Breast epithelium (tissue), 4 donors: ENCODE measurements at regions not wholly inside any gene's neighbourhood (a gene's known extent, or its start where the extent isn't known, plus 50 kb on each side); places are given as distances from the start of the nearest gene placed in this dataset.
A peak's percentile ranks its signal among the peaks of the same experiment; 100 is the strongest.

Source experiments
- DNase-seq, 2 donors: peaks; one replicate each; pipeline ENCODE4 v3.0.0-alpha.2; 2019; ENCODE audit warnings: low spot score in 2 of 2
- H3K27ac ChIP-seq, 2 donors: fragments of 200-600 bp; sonication (generic) in 1 of 2; one replicate each; pipeline ENCODE4 v1.5.1; 2016 to 2019; ENCODE audit warnings: mild to moderate bottlenecking in 1 of 2
- H3K27me3 ChIP-seq, 2 donors: fragments of 200-600 bp; sonication (generic) in 1 of 2; one replicate each; pipeline versions ENCODE4 v1.5.1 to v1.6.0; 2017 to 2019; ENCODE audit warnings: control low read depth in 1 of 2, mild to moderate bottlenecking in 1 of 2
- H3K36me3 ChIP-seq: fragments of 200-600 bp; one replicate; pipeline ENCODE4 v1.5.1; 2019
- H3K4me1 ChIP-seq, 2 donors: fragments of 200-600 bp; sonication (generic); one replicate each; pipeline ENCODE4 v1.5.1; 2016 to 2019; ENCODE audit warnings: control low read depth in 1 of 2
- H3K4me3 ChIP-seq, 3 donors: fragments of 200-600 bp; sonication (generic); 1 replicate in 2 of 3; 2 replicates in 1 of 3; pipeline ENCODE4 v1.5.1; 2016 to 2019; ENCODE audit warnings: mild to moderate bottlenecking in 3 of 3, moderate library complexity in 2 of 3
- H3K9me3 ChIP-seq, 2 donors: fragments of 200-600 bp; sonication (generic) in 1 of 2; one replicate each; pipeline ENCODE4 v1.5.1; 2016 to 2019; ENCODE audit warnings: control low read depth in 1 of 2
- POLR2A ChIP-seq: fragments of 450-650 bp; IDR thresholded peaks from one replicate; pipeline ENCODE4 v1.6.1; 2016; ENCODE audit warnings: antibody characterized with exemption, mild to moderate bottlenecking, moderate library complexity
- POLR2AphosphoS5 ChIP-seq, 3 donors: sonication (generic); formaldehyde crosslinking; IDR thresholded peaks; one replicate each; pipeline ENCODE4 v1.6.1; 2017; ENCODE audit warnings: antibody characterized with exemption in 3 of 3
- intact Hi-C: fragments of 100-400 bp; cut with DNase I; formaldehyde crosslinking; loops from one replicate; pipeline ENCODE4 v1.15.1; 2023; ENCODE audit warnings: low total_unique reads
- TF ChIP-seq, protein P1 (sequence below), 3 donors: fragments of 450-650 bp; IDR thresholded peaks; one replicate each; pipeline ENCODE4 v1.5.1; 2016 to 2017; ENCODE audit warnings: antibody characterized with exemption in 3 of 3, mild to moderate bottlenecking in 3 of 3, moderate library complexity in 3 of 3

GRCh38 chr6:14209000-14209399 is 91.4 kb downstream of the CD83 start:
- no peaks in the 10 kb centered on the region for H3K27me3 ChIP-seq
- intact Hi-C loops, result no loop called here
- H3K4me1 ChIP-seq, result peaks cover 5 to 6% of the 10 kb centered on the region in 2 donors
- DNase-seq, result no peak
- H3K36me3 ChIP-seq, result no peaks in the 10 kb centered on the region
- no peak overlapping the region for H3K27ac ChIP-seq
- no peak for TF ChIP-seq POLR2AphosphoS5 (IDR thresholded peaks at IDR 0.05)
- no peak for TF ChIP-seq POLR2A
- TF ChIP-seq, protein P1, sequence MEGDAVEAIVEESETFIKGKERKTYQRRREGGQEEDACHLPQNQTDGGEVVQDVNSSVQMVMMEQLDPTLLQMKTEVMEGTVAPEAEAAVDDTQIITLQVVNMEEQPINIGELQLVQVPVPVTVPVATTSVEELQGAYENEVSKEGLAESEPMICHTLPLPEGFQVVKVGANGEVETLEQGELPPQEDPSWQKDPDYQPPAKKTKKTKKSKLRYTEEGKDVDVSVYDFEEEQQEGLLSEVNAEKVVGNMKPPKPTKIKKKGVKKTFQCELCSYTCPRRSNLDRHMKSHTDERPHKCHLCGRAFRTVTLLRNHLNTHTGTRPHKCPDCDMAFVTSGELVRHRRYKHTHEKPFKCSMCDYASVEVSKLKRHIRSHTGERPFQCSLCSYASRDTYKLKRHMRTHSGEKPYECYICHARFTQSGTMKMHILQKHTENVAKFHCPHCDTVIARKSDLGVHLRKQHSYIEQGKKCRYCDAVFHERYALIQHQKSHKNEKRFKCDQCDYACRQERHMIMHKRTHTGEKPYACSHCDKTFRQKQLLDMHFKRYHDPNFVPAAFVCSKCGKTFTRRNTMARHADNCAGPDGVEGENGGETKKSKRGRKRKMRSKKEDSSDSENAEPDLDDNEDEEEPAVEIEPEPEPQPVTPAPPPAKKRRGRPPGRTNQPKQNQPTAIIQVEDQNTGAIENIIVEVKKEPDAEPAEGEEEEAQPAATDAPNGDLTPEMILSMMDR (IDR thresholded peaks at IDR 0.05), result no peak
- no peaks in the 10 kb centered on the region for H3K9me3 ChIP-seq
- H3K4me3 ChIP-seq, result no peak overlapping the region

DNA sequence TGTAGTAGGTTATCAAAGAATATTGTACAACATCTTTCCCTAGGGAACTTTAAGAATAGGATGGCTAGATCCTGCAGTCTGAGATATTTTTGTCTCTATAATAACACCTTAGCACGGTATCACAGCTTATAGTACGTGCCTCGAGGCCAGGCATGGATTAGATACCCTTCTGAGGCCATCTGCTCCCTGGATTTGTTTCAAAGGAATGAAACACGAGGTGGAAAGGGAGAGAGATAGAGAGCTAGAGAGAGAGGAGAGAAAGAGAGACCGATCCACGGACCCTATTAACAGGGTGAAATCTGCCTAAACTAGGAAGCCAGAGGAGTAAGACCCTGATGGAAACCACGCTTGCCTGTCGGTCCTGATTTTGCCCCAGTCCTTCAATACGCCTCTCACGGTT is 92.5 kb downstream of the CD83 start:
- Histone ChIP-seq H3K4me1 (peaks cover 5 to 6% of the 10 kb centered on the region in 2 donors), H3K27me3 (no peaks in the 10 kb centered on the region), H3K27ac (no peak overlapping the region), H3K36me3 (no peaks in the 10 kb centered on the region), H3K4me3 (no peak overlapping the region), H3K9me3 (no peaks in the 10 kb centered on the region)
- TF ChIP-seq, protein P1 (IDR thresholded peaks at IDR 0.05), result no peak
- TF ChIP-seq POLR2A (no peak), POLR2AphosphoS5 (IDR thresholded peaks at IDR 0.05) (no peak)
- intact Hi-C loops, result no loop called here
- no peak for DNase-seq

DNA sequence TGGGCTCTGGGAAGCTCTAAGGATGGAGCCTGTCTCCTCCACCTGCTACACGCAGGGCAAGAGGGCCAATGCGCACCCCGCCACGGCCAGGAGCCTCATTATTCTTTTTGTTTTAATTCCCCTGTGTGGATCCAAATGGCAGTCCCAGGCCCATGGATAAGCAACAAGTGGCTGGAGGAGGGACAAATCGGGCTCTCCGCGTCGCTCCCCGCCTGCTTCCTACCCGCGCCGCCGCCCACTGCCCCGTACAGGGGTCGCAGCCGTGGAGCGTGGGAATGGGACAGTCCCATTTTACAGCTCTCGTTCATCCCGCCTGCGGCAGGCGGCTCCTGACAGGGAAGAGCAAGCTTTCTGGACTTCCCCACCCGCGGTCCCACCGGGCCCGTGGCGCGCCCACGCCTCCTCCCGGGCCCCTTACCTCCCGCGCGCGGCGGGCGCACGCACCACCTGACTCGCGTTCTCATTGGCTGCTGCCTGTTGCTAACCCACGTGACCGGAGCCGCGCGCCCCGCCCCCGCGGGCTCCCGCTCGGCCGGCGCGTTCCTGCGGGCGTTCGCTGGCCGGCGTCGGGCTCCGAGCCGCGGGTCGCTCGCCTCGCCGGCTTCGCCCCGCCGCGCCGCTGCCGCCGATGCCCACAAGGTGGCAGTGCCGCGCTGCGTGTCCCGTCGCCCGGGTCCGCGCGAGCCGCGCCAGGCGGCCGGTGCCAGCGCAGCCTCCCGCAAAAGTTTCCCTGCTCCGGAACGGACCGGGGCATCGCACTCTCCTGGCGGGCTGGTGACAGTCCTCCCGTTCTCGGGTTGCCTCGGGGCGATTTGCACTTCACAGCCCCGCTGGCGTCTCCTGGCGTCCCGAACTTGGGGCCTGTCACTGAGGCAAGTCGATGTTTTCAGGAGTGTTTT is 93.3 kb downstream of the CD83 start:
- peak; percentile 87 to 90 for DNase-seq
- intact Hi-C loops, result no loop called here
- TF ChIP-seq POLR2A (no peak), POLR2AphosphoS5 (IDR thresholded peaks at IDR 0.05) (peak in 1 of 3 donors; percentile 43)
- TF ChIP-seq, protein P1 (IDR thresholded peaks at IDR 0.05), result peak; percentile 38 to 99 (median 44)
- Histone ChIP-seq H3K4me1 (peaks cover 5 to 6% of the 10 kb centered on the region in 2 donors), H3K27me3 (no peaks in the 10 kb centered on the region), H3K27ac (peak overlapping the region; percentile 77), H3K36me3 (no peaks in the 10 kb centered on the region), H3K9me3 (no peaks in the 10 kb centered on the region), H3K4me3 (peak overlapping the region; percentile 59 to 88 (median 74))

DNA sequence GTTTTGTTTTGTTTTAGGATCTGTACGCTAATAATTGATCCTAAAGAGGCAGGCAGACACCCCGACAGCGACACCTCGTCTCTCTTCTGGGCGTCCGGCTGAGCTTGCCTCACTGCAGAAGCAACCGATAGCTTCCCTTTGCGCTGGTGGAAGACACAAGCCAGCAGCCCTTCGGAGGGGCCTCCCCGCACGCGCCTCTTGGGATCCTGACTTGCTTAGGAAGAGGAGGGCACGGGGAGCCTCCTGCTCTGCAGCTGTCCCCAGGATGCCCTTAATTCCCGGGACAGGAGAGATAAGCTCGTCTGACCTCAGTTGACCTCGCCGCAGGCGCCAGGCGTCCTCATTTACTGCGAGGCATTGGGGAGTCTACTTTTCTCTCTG is 94.0 kb downstream of the CD83 start:
- Histone ChIP-seq H3K27ac (peak overlapping the region; percentile 8 to 42), H3K9me3 (no peaks in the 10 kb centered on the region), H3K36me3 (no peaks in the 10 kb centered on the region), H3K4me1 (peaks cover 5 to 6% of the 10 kb centered on the region in 2 donors), H3K27me3 (no peaks in the 10 kb centered on the region), H3K4me3 (peak overlapping the region; percentile 59 to 88 (median 74))
- DNase-seq, result no peak
- intact Hi-C loops, result no loop called here
- TF ChIP-seq, protein P1 (IDR thresholded peaks at IDR 0.05), result no peak
- no peak for TF ChIP-seq POLR2A
- no peak for TF ChIP-seq POLR2AphosphoS5 (IDR thresholded peaks at IDR 0.05)

- H3K4me3 ChIP-seq, result peak overlapping the region in 2 of 3 donors; percentile 74 to 88
- DNase-seq, result no peak
- H3K27ac ChIP-seq, result no peak overlapping the region
- H3K36me3 ChIP-seq, result no peaks in the 10 kb centered on the region
- H3K9me3 ChIP-seq, result no peaks in the 10 kb centered on the region
- H3K4me1 ChIP-seq, result peaks cover 5 to 6% of the 10 kb centered on the region in 2 donors
- intact Hi-C loops, result no loop called here
- no peaks in the 10 kb centered on the region for H3K27me3 ChIP-seq
- no peak for TF ChIP-seq POLR2AphosphoS5 (IDR thresholded peaks at IDR 0.05)
- TF ChIP-seq, protein P1 (IDR thresholded peaks at IDR 0.05), result no peak
- TF ChIP-seq POLR2A, result no peak
Observed at GRCh38 chr6:14212020-14212419, 94.4 kb downstream of the CD83 start.
